ENCODE measurements at regions not wholly inside any gene's neighbourhood (a gene's known extent, or its start where the extent isn't known, plus 50 kb on each side); places are given as distances from the start of the nearest gene placed in this dataset.

GRCh38 chr18:47606526-47606925 lies 323.9 kb downstream of the SMAD2 start:
- BruUV-seq (replicated peaks), result no TSS peak
- in situ Hi-C loops (cut with HindIII; ENCODE audit: extremely low pct_ligation_motif_present, low pct_unique_long_range_greater_than_20kb) (no loop called here), intact Hi-C loops (cut with micrococcal nuclease; ENCODE audit: unreplicated experiment) (no loop called here)
- no peaks in the 10 kb centered on the region for H3K36me3 ChIP-seq (replicated peaks in 1 of 2; ENCODE audit: control insufficient read depth in 1 of 2, insufficient read depth in 2 of 2, low read length in 2 of 2)
- no peaks in the 10 kb centered on the region for H4K20me1 ChIP-seq (ENCODE audit: insufficient read depth, low read length)
- WGBS (ENCODE audit: low lambda C conversion rate), result 1% methylated on average over 5 of the region's 5 CpGs
- no peaks in the 10 kb centered on the region for H3K79me2 ChIP-seq (ENCODE audit: insufficient read depth, low read length)
- no peak overlapping the region for H3K4me3 ChIP-seq (replicated peaks in 1 of 3; ENCODE audit: insufficient read depth in 1 of 3, low read depth in 2 of 3, low read length in 3 of 3)
- H3K27me3 ChIP-seq (ENCODE audit: control insufficient read depth in 1 of 2, insufficient read depth in 2 of 2, low read length in 2 of 2), result no peaks in the 10 kb centered on the region
- H2AFZ ChIP-seq (ENCODE audit: low read length), result no peak overlapping the region
- no peaks in the 10 kb centered on the region for H3K4me1 ChIP-seq (ENCODE audit: insufficient read depth, low read length)
- ChIA-PET POLR2A (no interaction called here), CTCF (ENCODE audit: low intra/inter-chr PET ratio, low total read pairs) (no interaction called here)
- no peak for DNase-seq (ENCODE audit: low spot score)
- no peak for ATAC-seq
- FAIRE-seq, result no peak
- H3K9me3 ChIP-seq (ENCODE audit: low read length), result no peaks in the 10 kb centered on the region
- no peak overlapping the region for H3K27ac ChIP-seq (ENCODE audit: extremely low read length, insufficient read depth, low read length)
- H3K4me2 ChIP-seq (ENCODE audit: low read depth, low read length), result no peak overlapping the region
- H3K9ac ChIP-seq (ENCODE audit: insufficient read depth, low read depth, low read length), result no peak overlapping the region
- TF ChIP-seq FOXK1 (CRISPR knock-in tag; IDR thresholded peaks at IDR 0.05; ENCODE audit: borderline replicate concordance, low read depth) (no peak), FOXP1 (IDR thresholded peaks at IDR 0.05) (no peak), FOXP1 (CRISPR knock-in tag; IDR thresholded peaks at IDR 0.05) (no peak), PRMT3 (CRISPR knock-in tag; IDR thresholded peaks at IDR 0.05; ENCODE audit: borderline replicate concordance, low read depth) (no peak), RBAK (CRISPR knock-in tag; IDR thresholded peaks at IDR 0.05) (no peak)

GRCh38 chr18:47605093-47605492 lies 325.4 kb downstream of the SMAD2 start:
- POLR2A ChIA-PET, result no interaction called here
- no TSS peak for BruUV-seq (replicated peaks)
- H2AFZ ChIP-seq (ENCODE audit: low read length), result no peak overlapping the region
- no peaks in the 10 kb centered on the region for H3K36me3 ChIP-seq (replicated peaks in 1 of 2; ENCODE audit: control insufficient read depth in 1 of 2, insufficient read depth in 2 of 2, low read length in 2 of 2)
- H3K79me2 ChIP-seq (ENCODE audit: insufficient read depth, low read length), result no peaks in the 10 kb centered on the region
- H4K20me1 ChIP-seq (ENCODE audit: insufficient read depth, low read length), result no peaks in the 10 kb centered on the region
- no peak overlapping the region for H3K9ac ChIP-seq (ENCODE audit: insufficient read depth, low read depth, low read length)
- in situ Hi-C loops (cut with HindIII; ENCODE audit: extremely low pct_ligation_motif_present, low pct_unique_long_range_greater_than_20kb), result no loop called here
- no peak for FAIRE-seq
- H3K4me3 ChIP-seq (replicated peaks in 1 of 3; ENCODE audit: insufficient read depth in 1 of 3, low read depth in 2 of 3, low read length in 3 of 3), result no peak overlapping the region
- H3K4me2 ChIP-seq (ENCODE audit: low read depth, low read length), result no peak overlapping the region
- no peaks in the 10 kb centered on the region for H3K9me3 ChIP-seq (ENCODE audit: low read length)
- no peak for ATAC-seq
- 0% methylated on average over 1 of the region's 1 CpG for WGBS (ENCODE audit: low lambda C conversion rate)
- DNase-seq (ENCODE audit: low spot score), result no peak
- H3K4me1 ChIP-seq (ENCODE audit: insufficient read depth, low read length), result no peaks in the 10 kb centered on the region
- intact Hi-C loops (cut with micrococcal nuclease; ENCODE audit: unreplicated experiment), result no loop called here
- H3K27ac ChIP-seq (ENCODE audit: extremely low read length, insufficient read depth, low read length), result no peak overlapping the region
- H3K27me3 ChIP-seq (ENCODE audit: control insufficient read depth in 1 of 2, insufficient read depth in 2 of 2, low read length in 2 of 2), result no peaks in the 10 kb centered on the region
- TF ChIP-seq POGK (CRISPR knock-in tag; conservative IDR thresholded peaks at IDR 0.05) (no peak), ZNF224 (CRISPR knock-in tag; IDR thresholded peaks at IDR 0.05) (no peak), ZNF776 (CRISPR knock-in tag; IDR thresholded peaks at IDR 0.05) (no peak), JUND (CRISPR knock-in tag; IDR thresholded peaks at IDR 0.05) (no peak), ZNF468 (CRISPR knock-in tag; IDR thresholded peaks at IDR 0.05) (no peak), HMGXB4 (CRISPR knock-in tag; IDR thresholded peaks at IDR 0.05; ENCODE audit: borderline replicate concordance in 1 of 2, low read depth in 1 of 2) (no peak), ZBTB21 (CRISPR knock-in tag; IDR thresholded peaks at IDR 0.05) (no peak), SALL1 (CRISPR knock-in tag; IDR thresholded peaks at IDR 0.05) (no peak), SETDB1 (CRISPR knock-in tag; IDR thresholded peaks at IDR 0.05; ENCODE audit: borderline replicate concordance) (no peak), TRAFD1 (CRISPR knock-in tag; IDR thresholded peaks at IDR 0.05; ENCODE audit: borderline replicate concordance) (no peak), RFX1 (IDR thresholded peaks at IDR 0.05) (no peak)
- CTCF ChIA-PET (ENCODE audit: low intra/inter-chr PET ratio, low total read pairs), result no interaction called here
